ENCODE measurements at regions not wholly inside any gene's neighbourhood (a gene's known extent, or its start where the extent isn't known, plus 50 kb on each side); places are given as distances from the start of the nearest gene placed in this dataset.

DNA sequence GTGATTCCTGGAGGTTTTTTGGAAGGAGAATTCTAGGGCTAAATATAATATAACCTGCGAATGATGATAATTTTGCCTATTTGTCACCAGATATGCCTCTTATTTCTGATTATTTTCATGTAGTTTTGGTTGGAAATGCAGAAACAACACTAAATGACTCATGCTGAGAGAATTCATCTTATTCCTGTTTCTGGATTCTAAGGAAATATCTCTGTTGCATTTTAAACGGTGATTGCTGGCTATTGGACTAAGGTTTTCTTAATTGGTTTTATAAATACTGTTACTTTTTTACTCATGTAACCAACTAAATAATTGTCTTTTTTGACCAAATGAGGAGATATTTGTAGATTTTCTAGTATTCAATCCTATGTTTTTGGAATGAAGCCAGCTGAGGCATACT lies 204.9 kb upstream of the NPSR1 start:
- Histone ChIP-seq H3K36me3 (ENCODE audit: insufficient read depth, low read length) (no peaks in the 10 kb centered on the region), H2AFZ (ENCODE audit: low read length, unreplicated experiment) (no peak overlapping the region), H3K79me2 (ENCODE audit: control insufficient read depth, insufficient read depth, low read length, unreplicated experiment) (no peaks in the 10 kb centered on the region), H3K4me3 (ENCODE audit: low read depth, low read length) (no peak overlapping the region), H3K27me3 (ENCODE audit: insufficient read depth, low read length) (no peaks in the 10 kb centered on the region), H3K4me1 (ENCODE audit: control insufficient read depth, insufficient read depth, low read length, unreplicated experiment) (peaks cover 15% of the 10 kb centered on the region), H3K27ac (ENCODE audit: low read depth, low read length) (peak overlapping the region; percentile 65)

DNA sequence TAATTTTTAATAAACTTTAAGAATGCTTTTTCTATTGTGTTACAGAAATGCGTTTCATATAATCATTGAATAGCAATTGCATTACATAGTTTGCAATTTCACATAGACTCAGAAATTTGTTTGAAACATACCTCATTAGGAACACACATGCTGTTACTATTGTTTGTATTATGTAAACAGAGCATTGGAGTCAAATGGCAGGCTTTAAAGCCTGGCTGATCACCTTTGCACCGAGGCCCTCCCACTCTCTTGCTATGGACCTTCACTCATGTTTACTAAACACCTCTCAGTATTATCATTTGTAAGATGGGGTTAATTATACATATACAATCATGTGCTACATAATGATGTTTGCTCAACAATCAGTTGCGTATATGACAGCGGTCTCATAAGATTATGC lies 203.6 kb upstream of the NPSR1 start:
- no peak overlapping the region for H3K4me3 ChIP-seq (ENCODE audit: low read depth, low read length)
- H3K79me2 ChIP-seq (ENCODE audit: control insufficient read depth, insufficient read depth, low read length, unreplicated experiment), result no peaks in the 10 kb centered on the region
- no peaks in the 10 kb centered on the region for H3K36me3 ChIP-seq (ENCODE audit: insufficient read depth, low read length)
- peaks cover 15% of the 10 kb centered on the region for H3K4me1 ChIP-seq (ENCODE audit: control insufficient read depth, insufficient read depth, low read length, unreplicated experiment)
- H3K27me3 ChIP-seq (ENCODE audit: insufficient read depth, low read length), result no peaks in the 10 kb centered on the region
- no peak overlapping the region for H2AFZ ChIP-seq (ENCODE audit: low read length, unreplicated experiment)
- no peak overlapping the region for H3K27ac ChIP-seq (ENCODE audit: low read depth, low read length)

DNA sequence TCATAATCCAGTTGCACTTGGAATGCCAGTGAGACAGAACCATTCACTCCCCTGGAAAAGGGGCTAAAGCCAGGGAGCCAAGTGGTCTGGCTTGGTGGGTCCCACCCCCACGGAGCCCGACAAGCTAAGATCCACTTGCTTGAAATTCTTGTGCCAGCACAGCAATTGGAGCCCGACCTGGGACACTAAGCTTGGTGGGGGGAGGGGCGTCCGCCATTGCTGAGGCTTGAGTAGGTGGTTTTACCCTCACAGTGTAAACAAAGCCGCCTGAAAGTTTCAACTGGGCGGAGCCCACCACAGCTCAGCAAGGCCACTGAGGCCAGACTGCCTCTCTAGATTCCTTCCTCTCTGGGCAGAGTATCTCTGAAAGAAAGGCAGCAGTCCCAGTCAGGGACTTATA lies 200.7 kb upstream of the NPSR1 start:
- Histone ChIP-seq H3K36me3 (ENCODE audit: insufficient read depth, low read length) (no peaks in the 10 kb centered on the region), H3K27ac (ENCODE audit: low read depth, low read length) (no peak overlapping the region), H3K79me2 (ENCODE audit: control insufficient read depth, insufficient read depth, low read length, unreplicated experiment) (no peaks in the 10 kb centered on the region), H3K4me3 (ENCODE audit: low read depth, low read length) (no peak overlapping the region), H3K4me1 (ENCODE audit: control insufficient read depth, insufficient read depth, low read length, unreplicated experiment) (peaks cover 4% of the 10 kb centered on the region), H3K27me3 (ENCODE audit: insufficient read depth, low read length) (no peaks in the 10 kb centered on the region), H2AFZ (ENCODE audit: low read length, unreplicated experiment) (no peak overlapping the region)

DNA sequence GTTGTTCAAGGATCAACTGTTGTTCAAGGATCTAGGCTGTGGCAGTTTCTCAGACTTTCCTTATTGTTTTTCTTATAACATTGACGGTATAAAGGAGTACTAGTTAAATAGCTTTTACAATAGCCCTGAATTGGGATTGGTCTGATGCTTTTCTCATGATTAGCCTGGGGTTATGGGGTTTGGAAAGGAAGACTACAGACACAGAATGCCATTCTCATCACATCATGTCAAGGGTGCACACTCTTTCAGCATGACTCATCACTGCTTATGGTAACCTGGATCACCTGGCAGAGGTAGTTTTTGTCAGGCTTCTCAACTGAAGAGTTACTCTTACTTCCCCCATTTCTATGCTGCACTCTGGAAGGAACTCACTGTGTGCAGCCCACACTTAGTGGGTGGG lies 194.2 kb upstream of the NPSR1 start:
- Histone ChIP-seq H3K4me1 (ENCODE audit: control insufficient read depth, insufficient read depth, low read length, unreplicated experiment) (no peaks in the 10 kb centered on the region), H3K36me3 (ENCODE audit: insufficient read depth, low read length) (no peaks in the 10 kb centered on the region), H3K27ac (ENCODE audit: low read depth, low read length) (no peak overlapping the region), H2AFZ (ENCODE audit: low read length, unreplicated experiment) (no peak overlapping the region), H3K27me3 (ENCODE audit: insufficient read depth, low read length) (no peaks in the 10 kb centered on the region), H3K4me3 (ENCODE audit: low read depth, low read length) (no peak overlapping the region), H3K79me2 (ENCODE audit: control insufficient read depth, insufficient read depth, low read length, unreplicated experiment) (no peaks in the 10 kb centered on the region)

DNA sequence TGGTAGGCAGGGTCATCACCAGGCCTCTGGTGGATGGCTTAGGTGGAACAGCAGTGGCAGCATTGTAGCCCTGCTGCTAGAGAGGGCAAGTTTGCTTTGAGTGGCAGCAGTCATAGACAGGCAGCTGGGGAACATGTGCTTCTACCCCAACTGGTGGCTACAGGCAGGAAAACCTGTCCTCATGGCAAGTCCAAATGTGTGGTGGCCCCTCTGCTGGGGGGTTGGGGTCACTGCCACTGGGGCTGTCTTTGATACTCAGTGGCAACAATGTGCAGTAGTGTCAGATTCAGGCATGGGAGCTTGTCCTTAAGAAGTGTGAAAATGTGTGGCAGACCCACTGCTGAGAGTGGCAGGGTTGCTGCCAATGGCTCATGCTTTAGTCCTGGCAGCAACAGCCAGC lies 186.2 kb upstream of the NPSR1 start:
- no peaks in the 10 kb centered on the region for H3K36me3 ChIP-seq (ENCODE audit: insufficient read depth, low read length)
- no peak overlapping the region for H3K27ac ChIP-seq (ENCODE audit: low read depth, low read length)
- H3K27me3 ChIP-seq (ENCODE audit: insufficient read depth, low read length), result no peaks in the 10 kb centered on the region
- no peak overlapping the region for H2AFZ ChIP-seq (ENCODE audit: low read length, unreplicated experiment)
- H3K4me3 ChIP-seq (ENCODE audit: low read depth, low read length), result no peak overlapping the region
- H3K79me2 ChIP-seq (ENCODE audit: control insufficient read depth, insufficient read depth, low read length, unreplicated experiment), result no peaks in the 10 kb centered on the region
- no peaks in the 10 kb centered on the region for H3K4me1 ChIP-seq (ENCODE audit: control insufficient read depth, insufficient read depth, low read length, unreplicated experiment)

DNA sequence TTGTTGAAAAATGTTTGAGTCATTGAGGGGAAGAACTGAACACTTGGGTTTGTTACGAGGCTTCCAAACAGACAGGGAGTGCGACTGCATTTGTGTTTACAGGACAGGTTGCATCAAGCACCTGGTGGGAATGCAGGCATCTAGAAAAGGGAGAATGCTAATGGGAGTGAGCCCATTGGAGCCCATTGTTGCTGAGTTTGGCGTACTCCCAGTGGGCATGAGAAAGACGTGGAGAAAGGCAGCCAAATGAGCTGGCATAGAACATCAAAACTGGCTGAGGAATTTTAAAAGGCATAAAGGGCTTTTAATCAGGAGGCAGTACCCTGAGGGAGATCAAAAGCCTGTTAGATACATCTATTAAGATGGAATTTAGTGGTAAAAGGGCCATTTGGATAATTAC lies 171.6 kb upstream of the NPSR1 start:
- H3K27me3 ChIP-seq (ENCODE audit: insufficient read depth, low read length), result no peaks in the 10 kb centered on the region
- no peak overlapping the region for H2AFZ ChIP-seq (ENCODE audit: low read length, unreplicated experiment)
- no peak overlapping the region for H3K4me3 ChIP-seq (ENCODE audit: low read depth, low read length)
- H3K79me2 ChIP-seq (ENCODE audit: control insufficient read depth, insufficient read depth, low read length, unreplicated experiment), result no peaks in the 10 kb centered on the region
- H3K36me3 ChIP-seq (ENCODE audit: insufficient read depth, low read length), result no peaks in the 10 kb centered on the region
- H3K27ac ChIP-seq (ENCODE audit: low read depth, low read length), result no peak overlapping the region
- H3K4me1 ChIP-seq (ENCODE audit: control insufficient read depth, insufficient read depth, low read length, unreplicated experiment), result no peaks in the 10 kb centered on the region

DNA sequence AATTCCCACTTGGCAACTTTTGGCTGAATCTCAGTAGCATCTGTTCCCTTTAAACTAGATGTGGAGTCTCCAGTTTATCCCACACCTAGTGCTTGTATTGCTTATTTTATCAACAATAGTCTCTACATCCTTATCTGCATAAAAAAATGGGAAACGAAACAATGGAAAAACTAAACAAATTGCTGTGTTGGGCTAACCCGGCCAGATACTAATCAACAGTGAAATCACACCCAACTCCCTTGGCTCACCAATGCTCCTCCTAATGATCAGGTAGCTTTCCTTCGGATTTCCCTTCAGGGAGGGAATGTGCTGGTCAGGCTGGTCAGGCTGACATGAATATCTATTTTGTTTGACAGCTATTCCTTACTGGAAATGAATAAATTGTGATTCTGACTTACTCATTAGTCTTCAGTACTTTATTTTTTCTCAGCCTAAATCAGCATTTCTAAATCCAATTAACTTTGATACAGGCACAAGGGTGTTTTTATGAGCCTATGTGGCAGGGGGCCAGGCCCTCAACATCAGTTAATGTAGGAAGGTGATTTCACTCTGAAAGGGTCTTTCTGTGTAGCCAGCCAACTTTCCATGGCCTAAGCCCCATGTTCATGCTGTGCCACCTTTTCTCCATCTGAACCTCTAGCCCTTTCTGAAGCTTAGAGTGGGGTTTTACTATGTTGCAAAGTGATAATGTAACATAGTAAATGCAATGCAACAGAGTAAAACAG lies 170.5 kb upstream of the NPSR1 start:
- Histone ChIP-seq H3K27ac (ENCODE audit: low read depth, low read length) (no peak overlapping the region), H3K27me3 (ENCODE audit: insufficient read depth, low read length) (no peaks in the 10 kb centered on the region), H3K36me3 (ENCODE audit: insufficient read depth, low read length) (no peaks in the 10 kb centered on the region), H3K4me1 (ENCODE audit: control insufficient read depth, insufficient read depth, low read length, unreplicated experiment) (no peaks in the 10 kb centered on the region), H2AFZ (ENCODE audit: low read length, unreplicated experiment) (no peak overlapping the region), H3K79me2 (ENCODE audit: control insufficient read depth, insufficient read depth, low read length, unreplicated experiment) (no peaks in the 10 kb centered on the region), H3K4me3 (ENCODE audit: low read depth, low read length) (no peak overlapping the region)

DNA sequence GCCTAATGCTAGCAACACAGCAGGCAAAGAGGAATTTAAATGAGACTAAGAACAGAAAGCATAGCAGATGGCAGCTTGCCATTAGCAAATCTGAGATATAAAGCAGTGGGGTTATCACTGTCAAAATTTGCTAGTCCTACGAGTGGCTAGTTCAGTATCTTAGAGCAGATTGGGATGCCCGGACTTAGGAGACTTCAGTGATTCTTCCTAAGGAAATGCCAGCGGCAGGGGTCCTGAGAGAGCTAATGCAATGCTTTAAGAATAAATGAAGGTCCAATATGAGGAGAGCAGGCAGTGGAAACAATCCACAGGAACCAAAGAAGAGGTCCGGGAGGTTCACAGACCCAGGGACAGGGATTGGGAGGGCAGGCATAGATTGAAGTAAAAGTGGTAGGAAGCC lies 169.3 kb upstream of the NPSR1 start:
- Histone ChIP-seq H3K4me3 (ENCODE audit: low read depth, low read length) (no peak overlapping the region), H3K4me1 (ENCODE audit: control insufficient read depth, insufficient read depth, low read length, unreplicated experiment) (no peaks in the 10 kb centered on the region), H3K27me3 (ENCODE audit: insufficient read depth, low read length) (no peaks in the 10 kb centered on the region), H3K27ac (ENCODE audit: low read depth, low read length) (no peak overlapping the region), H2AFZ (ENCODE audit: low read length, unreplicated experiment) (no peak overlapping the region), H3K79me2 (ENCODE audit: control insufficient read depth, insufficient read depth, low read length, unreplicated experiment) (no peaks in the 10 kb centered on the region), H3K36me3 (ENCODE audit: insufficient read depth, low read length) (no peaks in the 10 kb centered on the region)

DNA sequence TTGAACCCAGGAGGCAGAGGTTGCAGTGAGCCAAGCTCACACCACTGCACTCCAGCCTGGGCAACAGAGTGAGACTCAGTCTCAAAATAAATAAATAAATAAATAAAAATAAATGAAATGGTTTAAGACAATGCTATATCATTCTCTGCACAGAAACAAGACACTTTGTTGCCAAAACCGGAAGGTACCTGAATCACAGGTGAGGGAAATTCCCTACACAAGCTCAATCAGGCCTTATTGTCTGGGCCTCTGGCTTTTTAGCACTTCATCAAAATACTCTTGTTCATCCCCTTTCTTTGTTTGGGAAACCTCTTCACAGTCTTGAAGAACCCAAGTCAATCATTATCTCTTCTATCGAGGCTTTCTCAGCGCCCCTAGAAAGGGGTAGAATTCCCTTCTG lies 166.1 kb upstream of the NPSR1 start:
- no peak overlapping the region for H3K27ac ChIP-seq (ENCODE audit: low read depth, low read length)
- no peaks in the 10 kb centered on the region for H3K36me3 ChIP-seq (ENCODE audit: insufficient read depth, low read length)
- no peaks in the 10 kb centered on the region for H3K4me1 ChIP-seq (ENCODE audit: control insufficient read depth, insufficient read depth, low read length, unreplicated experiment)

DNA sequence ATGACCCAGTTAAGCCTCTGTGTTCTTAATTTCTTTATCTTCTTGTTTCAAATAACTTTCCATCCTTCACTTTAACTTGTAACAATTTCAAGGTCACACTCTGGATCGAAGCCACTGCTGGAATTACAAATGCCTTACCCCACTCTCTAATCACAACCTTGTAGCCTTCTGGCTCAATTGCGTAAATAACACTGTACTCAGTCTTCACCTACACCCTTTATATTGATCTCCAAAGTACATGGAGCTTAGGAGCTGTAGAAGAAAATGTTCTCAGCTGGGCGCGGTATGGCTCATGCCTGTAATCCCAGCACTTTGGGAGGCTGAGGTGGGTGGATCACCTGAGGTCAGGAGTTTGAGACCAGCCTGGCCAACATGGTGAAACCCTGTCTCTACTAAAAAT lies 164.3 kb upstream of the NPSR1 start:
- H3K36me3 ChIP-seq (ENCODE audit: insufficient read depth, low read length), result no peaks in the 10 kb centered on the region
- H3K4me1 ChIP-seq (ENCODE audit: control insufficient read depth, insufficient read depth, low read length, unreplicated experiment), result no peaks in the 10 kb centered on the region
- no peaks in the 10 kb centered on the region for H3K79me2 ChIP-seq (ENCODE audit: control insufficient read depth, insufficient read depth, low read length, unreplicated experiment)
- no peaks in the 10 kb centered on the region for H3K27me3 ChIP-seq (ENCODE audit: insufficient read depth, low read length)
- no peak overlapping the region for H3K27ac ChIP-seq (ENCODE audit: low read depth, low read length)
- no peak overlapping the region for H3K4me3 ChIP-seq (ENCODE audit: low read depth, low read length)
- H2AFZ ChIP-seq (ENCODE audit: low read length, unreplicated experiment), result no peak overlapping the region

More for the DNA sequence above, 166.1 kb upstream of the NPSR1 start:
- H3K27me3 ChIP-seq (ENCODE audit: insufficient read depth, low read length), result no peaks in the 10 kb centered on the region
- H3K4me3 ChIP-seq (ENCODE audit: low read depth, low read length), result no peak overlapping the region
- no peak overlapping the region for H2AFZ ChIP-seq (ENCODE audit: low read length, unreplicated experiment)
- H3K79me2 ChIP-seq (ENCODE audit: control insufficient read depth, insufficient read depth, low read length, unreplicated experiment), result no peaks in the 10 kb centered on the region

DNA sequence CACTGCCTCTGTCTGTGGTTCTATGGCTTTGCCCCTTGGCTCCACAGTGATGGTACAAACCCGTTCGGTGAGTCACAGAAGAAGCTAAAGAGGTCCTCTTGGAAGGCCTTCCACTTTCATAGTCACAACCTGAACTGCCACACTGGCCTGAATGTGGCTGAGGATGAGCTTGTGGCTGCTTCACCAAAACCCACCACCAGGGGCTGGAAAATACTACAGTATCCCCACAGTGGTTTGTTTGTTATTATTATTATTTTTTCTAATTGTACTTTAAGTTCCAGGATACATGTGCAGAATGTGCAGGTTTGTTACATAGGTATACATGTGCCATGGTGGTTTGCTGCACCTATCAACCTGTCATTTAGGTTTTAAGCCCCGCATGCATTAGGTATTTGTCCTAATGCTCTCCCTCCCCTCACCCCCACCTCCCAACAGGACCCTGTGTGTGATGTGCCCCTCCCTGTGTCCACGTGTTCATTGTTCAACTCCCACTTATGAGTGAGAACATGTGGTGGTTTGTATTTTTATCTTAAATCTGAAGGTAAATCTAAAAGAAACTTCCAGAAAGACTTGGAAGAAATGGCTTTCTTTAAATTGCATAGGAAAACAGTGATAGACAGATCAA lies 160.8 kb upstream of the NPSR1 start:
- no peaks in the 10 kb centered on the region for H3K79me2 ChIP-seq (ENCODE audit: control insufficient read depth, insufficient read depth, low read length, unreplicated experiment)
- no peaks in the 10 kb centered on the region for H3K27me3 ChIP-seq (ENCODE audit: insufficient read depth, low read length)

More for the DNA sequence above, 160.8 kb upstream of the NPSR1 start:
- Histone ChIP-seq H3K4me3 (ENCODE audit: low read depth, low read length) (no peak overlapping the region), H3K36me3 (ENCODE audit: insufficient read depth, low read length) (no peaks in the 10 kb centered on the region), H3K27ac (ENCODE audit: low read depth, low read length) (no peak overlapping the region), H3K4me1 (ENCODE audit: control insufficient read depth, insufficient read depth, low read length, unreplicated experiment) (no peaks in the 10 kb centered on the region), H2AFZ (ENCODE audit: low read length, unreplicated experiment) (no peak overlapping the region)

All from ACC112 (cell line).